ENCODE measurements at regions not wholly inside any gene's neighbourhood (a gene's known extent, or its start where the extent isn't known, plus 50 kb on each side); places are given as distances from the start of the nearest gene placed in this dataset.

GRCh38 chr3:72487946-72488737 lies 360.1 kb downstream of the SHQ1 start:
- Histone ChIP-seq H3K4me3 (ENCODE audit: insufficient read depth, low read depth, low read length) (no peak overlapping the region), H3K27me3 (ENCODE audit: control insufficient read depth, insufficient read depth, low read length) (no peaks in the 10 kb centered on the region), H3K36me3 (replicated peaks; ENCODE audit: control insufficient read depth, insufficient read depth, low read length) (no peaks in the 10 kb centered on the region)
- DNase-seq, result no peak

DNA sequence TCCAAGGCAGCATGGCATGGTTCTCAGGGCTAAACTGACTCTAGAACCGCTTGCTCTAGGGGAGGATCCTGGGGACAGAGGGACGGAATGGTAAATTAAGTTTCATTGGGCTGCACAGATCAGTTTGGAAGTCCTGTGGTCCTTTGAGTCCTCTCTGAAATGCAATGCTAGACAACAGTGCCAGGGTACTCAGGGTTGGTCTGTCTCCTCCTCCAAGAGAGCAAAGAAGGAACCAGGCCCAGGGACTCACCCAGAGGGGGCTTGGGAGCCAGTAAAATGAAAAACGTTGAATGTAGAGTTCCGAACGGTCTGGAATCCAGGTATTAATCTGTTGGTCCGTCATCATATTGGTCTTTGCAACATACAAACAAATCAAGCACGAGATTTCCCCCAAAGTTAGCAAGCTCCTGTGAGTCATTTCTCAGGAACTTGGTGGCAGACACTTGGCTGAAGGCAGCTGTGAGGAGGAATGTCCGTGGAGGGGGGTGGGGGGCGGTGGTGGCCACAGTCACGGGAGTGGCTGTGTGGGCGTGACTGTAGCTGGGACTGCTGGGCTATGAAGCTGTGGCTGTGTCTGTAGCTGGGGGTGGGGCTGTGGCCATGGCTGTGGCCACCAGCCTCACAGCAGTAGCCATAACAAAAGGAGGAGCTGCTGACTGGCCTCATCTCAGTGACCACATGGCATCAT lies 361.0 kb downstream of the SHQ1 start:
- H3K36me3 ChIP-seq (replicated peaks; ENCODE audit: control insufficient read depth, insufficient read depth, low read length), result no peaks in the 10 kb centered on the region
- no peak overlapping the region for H3K4me3 ChIP-seq (ENCODE audit: insufficient read depth, low read depth, low read length)
- peak; percentile 24 for DNase-seq
- H3K27me3 ChIP-seq (ENCODE audit: control insufficient read depth, insufficient read depth, low read length), result no peaks in the 10 kb centered on the region

DNA sequence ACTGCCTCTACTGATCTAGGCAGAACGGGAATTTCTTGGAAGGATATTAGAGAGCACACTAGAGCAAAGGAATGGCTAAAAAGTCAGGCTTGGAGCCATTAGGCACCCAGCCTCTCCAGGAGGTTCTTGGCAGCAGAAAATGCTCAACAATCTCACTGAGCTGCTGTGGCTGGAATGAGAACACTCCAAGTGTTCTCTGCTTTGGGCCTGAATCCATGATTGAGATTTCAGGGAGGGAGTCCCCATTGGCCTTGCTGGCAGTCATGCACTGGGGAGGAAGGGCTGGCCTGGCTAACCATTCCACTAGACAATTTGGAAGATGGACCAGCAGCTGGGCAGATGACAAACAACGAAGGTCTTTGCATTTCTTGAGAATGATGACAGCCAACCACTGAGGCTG lies 362.6 kb downstream of the SHQ1 start:
- H3K36me3 ChIP-seq (replicated peaks; ENCODE audit: control insufficient read depth, insufficient read depth, low read length), result no peaks in the 10 kb centered on the region
- H3K4me3 ChIP-seq (ENCODE audit: insufficient read depth, low read depth, low read length), result no peak overlapping the region
- no peaks in the 10 kb centered on the region for H3K27me3 ChIP-seq (ENCODE audit: control insufficient read depth, insufficient read depth, low read length)
- DNase-seq, result no peak

DNA sequence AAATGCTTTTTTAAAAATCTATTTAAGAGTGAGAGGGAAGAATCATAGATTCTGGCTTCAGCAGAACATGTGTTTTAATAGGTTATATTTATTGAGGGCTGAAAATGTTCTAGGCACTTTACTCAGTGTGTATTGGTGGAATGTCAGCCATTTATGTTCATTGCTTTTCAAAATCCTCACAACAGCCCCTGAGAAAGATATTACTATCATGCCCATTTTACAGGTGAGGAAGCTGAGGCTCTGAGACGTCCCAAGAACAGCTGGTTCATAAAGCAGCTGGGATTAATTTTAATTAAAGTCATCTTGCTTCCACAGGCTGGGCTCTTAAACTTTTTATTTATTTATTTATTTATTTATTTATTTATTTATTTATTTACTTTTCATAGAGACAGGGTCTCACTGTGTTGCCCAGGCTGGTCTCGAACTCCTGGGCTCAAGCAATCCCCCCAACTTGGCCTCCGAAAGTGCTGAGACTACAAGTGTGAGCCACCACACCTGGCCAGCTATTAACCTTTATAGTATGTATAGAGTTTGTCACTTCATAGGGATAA lies 364.6 kb downstream of the SHQ1 start:
- H3K27me3 ChIP-seq (ENCODE audit: control insufficient read depth, insufficient read depth, low read length), result no peaks in the 10 kb centered on the region
- no peak for DNase-seq
- H3K36me3 ChIP-seq (replicated peaks; ENCODE audit: control insufficient read depth, insufficient read depth, low read length), result no peaks in the 10 kb centered on the region
- no peak overlapping the region for H3K4me3 ChIP-seq (ENCODE audit: insufficient read depth, low read depth, low read length)

- peak; percentile 51 for DNase-seq
- no peak overlapping the region for H3K4me3 ChIP-seq (ENCODE audit: insufficient read depth, low read depth, low read length)
Measured at GRCh38 chr3:72482589-72483321, 365.5 kb downstream of the SHQ1 start.

GRCh38 chr3:72481542-72481941 lies 366.7 kb downstream of the SHQ1 start:
- Histone ChIP-seq H3K27me3 (ENCODE audit: control insufficient read depth, insufficient read depth, low read length) (no peaks in the 10 kb centered on the region), H3K36me3 (replicated peaks; ENCODE audit: control insufficient read depth, insufficient read depth, low read length) (no peaks in the 10 kb centered on the region), H3K4me3 (ENCODE audit: insufficient read depth, low read depth, low read length) (no peak overlapping the region)

More at GRCh38 chr3:72482589-72483321, 365.5 kb downstream of the SHQ1 start:
- Histone ChIP-seq H3K36me3 (replicated peaks; ENCODE audit: control insufficient read depth, insufficient read depth, low read length) (no peaks in the 10 kb centered on the region), H3K27me3 (ENCODE audit: control insufficient read depth, insufficient read depth, low read length) (no peaks in the 10 kb centered on the region)

GRCh38 chr3:72480366-72480765 lies 367.9 kb downstream of the SHQ1 start:
- no peaks in the 10 kb centered on the region for H3K27me3 ChIP-seq (ENCODE audit: control insufficient read depth, insufficient read depth, low read length)
- H3K4me3 ChIP-seq (ENCODE audit: insufficient read depth, low read depth, low read length), result no peak overlapping the region
- no peaks in the 10 kb centered on the region for H3K36me3 ChIP-seq (replicated peaks; ENCODE audit: control insufficient read depth, insufficient read depth, low read length)
- DNase-seq, result no peak

More at GRCh38 chr3:72481542-72481941, 366.7 kb downstream of the SHQ1 start:
- no peak for DNase-seq

GRCh38 chr3:72479651-72480215 lies 368.5 kb downstream of the SHQ1 start:
- no peak overlapping the region for H3K4me3 ChIP-seq (ENCODE audit: insufficient read depth, low read depth, low read length)

GRCh38 chr3:72476139-72476483 lies 372.1 kb downstream of the SHQ1 start:
- DNase-seq, result no peak
- Histone ChIP-seq H3K36me3 (replicated peaks; ENCODE audit: control insufficient read depth, insufficient read depth, low read length) (no peaks in the 10 kb centered on the region), H3K4me3 (ENCODE audit: insufficient read depth, low read depth, low read length) (no peak overlapping the region)

More at GRCh38 chr3:72479651-72480215, 368.5 kb downstream of the SHQ1 start:
- no peaks in the 10 kb centered on the region for H3K36me3 ChIP-seq (replicated peaks; ENCODE audit: control insufficient read depth, insufficient read depth, low read length)
- no peak for DNase-seq
- H3K27me3 ChIP-seq (ENCODE audit: control insufficient read depth, insufficient read depth, low read length), result no peaks in the 10 kb centered on the region

DNA sequence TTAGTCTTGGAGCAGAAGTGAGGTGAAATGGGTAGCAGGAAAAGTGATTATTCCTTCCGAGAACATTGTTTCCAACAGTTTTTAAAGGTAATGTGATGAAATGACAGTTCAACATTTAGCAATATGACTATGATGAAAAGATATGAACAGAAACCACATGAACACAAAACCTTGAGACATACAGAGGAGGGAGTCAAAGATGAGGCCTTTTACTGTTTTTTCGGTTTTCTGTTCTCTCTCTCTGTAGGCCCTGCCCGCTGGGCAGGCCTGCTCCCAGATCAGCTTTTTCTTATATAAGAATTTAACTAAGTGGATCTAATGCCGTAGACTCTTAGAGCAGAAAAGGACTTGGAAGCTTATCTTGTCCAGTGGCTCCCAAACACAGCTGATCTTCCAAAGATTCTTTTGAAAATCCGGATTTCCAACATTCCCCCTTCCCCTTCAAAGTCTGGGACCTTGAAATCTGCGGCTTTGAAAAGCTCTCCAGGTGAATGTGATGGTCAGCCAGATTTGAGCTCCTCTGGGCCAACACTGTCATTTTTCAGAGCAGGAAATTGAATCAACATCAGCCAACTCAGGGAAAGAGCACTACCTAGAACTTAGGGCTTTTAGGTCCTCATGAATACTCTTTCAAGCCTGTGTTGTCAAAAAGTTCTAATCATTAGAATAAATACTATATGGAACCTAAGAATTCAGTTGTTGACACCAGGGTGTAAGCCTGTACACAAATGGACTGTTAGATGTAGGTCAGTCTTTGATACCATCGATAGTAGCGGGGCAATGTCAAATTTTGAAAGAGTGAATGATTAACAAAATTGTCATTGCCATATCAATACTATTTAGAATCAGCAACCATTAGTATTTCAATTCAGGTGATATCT lies 372.7 kb downstream of the SHQ1 start:
- no peaks in the 10 kb centered on the region for H3K27me3 ChIP-seq (ENCODE audit: control insufficient read depth, insufficient read depth, low read length)
- no peak overlapping the region for H3K4me3 ChIP-seq (ENCODE audit: insufficient read depth, low read depth, low read length)
- DNase-seq, result no peak
- H3K36me3 ChIP-seq (replicated peaks; ENCODE audit: control insufficient read depth, insufficient read depth, low read length), result no peaks in the 10 kb centered on the region

More at GRCh38 chr3:72476139-72476483, 372.1 kb downstream of the SHQ1 start:
- no peaks in the 10 kb centered on the region for H3K27me3 ChIP-seq (ENCODE audit: control insufficient read depth, insufficient read depth, low read length)

- Histone ChIP-seq H3K4me3 (ENCODE audit: insufficient read depth, low read depth, low read length) (no peak overlapping the region), H3K27me3 (ENCODE audit: control insufficient read depth, insufficient read depth, low read length) (no peaks in the 10 kb centered on the region), H3K36me3 (replicated peaks; ENCODE audit: control insufficient read depth, insufficient read depth, low read length) (no peaks in the 10 kb centered on the region)
- no peak for DNase-seq
Measured at GRCh38 chr3:72474775-72475174, 373.5 kb downstream of the SHQ1 start.

GRCh38 chr3:72473156-72473555 lies 375.1 kb downstream of the SHQ1 start:
- no peak for DNase-seq
- Histone ChIP-seq H3K36me3 (replicated peaks; ENCODE audit: control insufficient read depth, insufficient read depth, low read length) (no peaks in the 10 kb centered on the region), H3K27me3 (ENCODE audit: control insufficient read depth, insufficient read depth, low read length) (no peaks in the 10 kb centered on the region), H3K4me3 (ENCODE audit: insufficient read depth, low read depth, low read length) (no peak overlapping the region)

DNA sequence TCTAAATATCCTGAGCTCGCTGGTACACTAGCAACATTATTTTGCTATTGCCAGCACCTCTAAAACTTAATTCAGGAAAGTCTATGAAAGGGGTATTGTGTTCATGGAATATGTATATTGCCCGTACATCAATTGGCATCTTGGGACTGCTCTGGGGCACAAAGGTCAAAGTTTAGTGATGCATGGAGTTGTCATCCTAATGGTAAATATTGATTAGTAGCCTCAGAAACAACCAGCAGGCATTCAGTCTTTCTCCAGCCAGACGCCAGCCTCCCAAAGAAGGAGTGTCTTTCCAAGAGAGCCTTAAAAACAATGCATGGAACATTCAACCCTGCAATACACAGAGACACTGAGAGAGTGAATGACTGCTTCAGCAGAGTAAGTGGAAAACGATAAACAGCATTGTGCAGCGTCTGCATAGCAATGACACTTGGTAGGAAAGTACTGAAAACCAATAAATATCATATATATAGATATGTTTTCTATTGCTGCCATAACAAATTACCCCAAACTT lies 377.3 kb downstream of the SHQ1 start:
- DNase-seq, result no peak
- Histone ChIP-seq H3K36me3 (replicated peaks; ENCODE audit: control insufficient read depth, insufficient read depth, low read length) (no peaks in the 10 kb centered on the region), H3K27me3 (ENCODE audit: control insufficient read depth, insufficient read depth, low read length) (no peaks in the 10 kb centered on the region), H3K4me3 (ENCODE audit: insufficient read depth, low read depth, low read length) (no peak overlapping the region)

All from H7 (cell line).